Hepatocyte (in vitro differentiated cells): ENCODE measurements at regions not wholly inside any gene's neighbourhood (a gene's known extent, or its start where the extent isn't known, plus 50 kb on each side); places are given as distances from the start of the nearest gene placed in this dataset.
"Not testable (repeated sequence)": the region's sequence is repeated elsewhere in the genome, so short reads cannot be mapped to it uniquely, and the experiment has no call there.

Experiments
- EZH2phosphoT487 ChIP-seq: fragments of 200-600 bp; sonication (generic); IDR thresholded peaks from one replicate; pipeline ENCODE4 v1.6.1; 2018; ENCODE audit warnings: antibody characterized with exemption, mild to moderate bottlenecking, low read depth, moderate library complexity; ENCODE audit not compliant: unreplicated experiment, severe bottlenecking
- TF ChIP-seq, protein P1 (sequence below): fragments of 200-600 bp; sonication (generic); IDR thresholded peaks from 2 replicates; pipeline ENCODE4 v1.5.1; 2016; ENCODE audit warnings: antibody characterized with exemption, mild to moderate bottlenecking; ENCODE audit not compliant: poor library complexity

DNA sequence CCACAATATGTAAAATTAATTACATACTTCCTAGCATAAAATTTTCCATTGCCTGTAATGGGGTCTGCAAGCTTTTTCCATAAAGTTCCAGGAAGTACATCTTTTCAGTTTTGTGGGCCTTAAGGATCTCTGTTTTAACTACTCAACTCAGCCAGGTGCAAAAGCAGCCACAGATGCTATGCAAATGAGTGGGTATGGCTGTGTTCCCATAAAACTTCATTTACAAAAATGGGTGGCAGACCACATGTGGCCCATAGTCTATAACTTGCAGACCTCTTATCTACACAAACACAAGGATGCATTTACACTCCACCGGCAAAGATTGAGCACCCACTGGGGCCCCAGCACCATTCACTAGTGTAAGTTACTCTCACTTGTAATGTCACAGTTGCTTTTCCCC lies 123.1 kb downstream of the ARHGAP11B start:
- TF ChIP-seq EZH2phosphoT487 = not testable (repeated sequence)
- TF ChIP-seq, protein P1, sequence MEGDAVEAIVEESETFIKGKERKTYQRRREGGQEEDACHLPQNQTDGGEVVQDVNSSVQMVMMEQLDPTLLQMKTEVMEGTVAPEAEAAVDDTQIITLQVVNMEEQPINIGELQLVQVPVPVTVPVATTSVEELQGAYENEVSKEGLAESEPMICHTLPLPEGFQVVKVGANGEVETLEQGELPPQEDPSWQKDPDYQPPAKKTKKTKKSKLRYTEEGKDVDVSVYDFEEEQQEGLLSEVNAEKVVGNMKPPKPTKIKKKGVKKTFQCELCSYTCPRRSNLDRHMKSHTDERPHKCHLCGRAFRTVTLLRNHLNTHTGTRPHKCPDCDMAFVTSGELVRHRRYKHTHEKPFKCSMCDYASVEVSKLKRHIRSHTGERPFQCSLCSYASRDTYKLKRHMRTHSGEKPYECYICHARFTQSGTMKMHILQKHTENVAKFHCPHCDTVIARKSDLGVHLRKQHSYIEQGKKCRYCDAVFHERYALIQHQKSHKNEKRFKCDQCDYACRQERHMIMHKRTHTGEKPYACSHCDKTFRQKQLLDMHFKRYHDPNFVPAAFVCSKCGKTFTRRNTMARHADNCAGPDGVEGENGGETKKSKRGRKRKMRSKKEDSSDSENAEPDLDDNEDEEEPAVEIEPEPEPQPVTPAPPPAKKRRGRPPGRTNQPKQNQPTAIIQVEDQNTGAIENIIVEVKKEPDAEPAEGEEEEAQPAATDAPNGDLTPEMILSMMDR = not testable (repeated sequence)
